ENCODE measurements at regions not wholly inside any gene's neighbourhood (a gene's known extent, or its start where the extent isn't known, plus 50 kb on each side); places are given as distances from the start of the nearest gene placed in this dataset.

DNA sequence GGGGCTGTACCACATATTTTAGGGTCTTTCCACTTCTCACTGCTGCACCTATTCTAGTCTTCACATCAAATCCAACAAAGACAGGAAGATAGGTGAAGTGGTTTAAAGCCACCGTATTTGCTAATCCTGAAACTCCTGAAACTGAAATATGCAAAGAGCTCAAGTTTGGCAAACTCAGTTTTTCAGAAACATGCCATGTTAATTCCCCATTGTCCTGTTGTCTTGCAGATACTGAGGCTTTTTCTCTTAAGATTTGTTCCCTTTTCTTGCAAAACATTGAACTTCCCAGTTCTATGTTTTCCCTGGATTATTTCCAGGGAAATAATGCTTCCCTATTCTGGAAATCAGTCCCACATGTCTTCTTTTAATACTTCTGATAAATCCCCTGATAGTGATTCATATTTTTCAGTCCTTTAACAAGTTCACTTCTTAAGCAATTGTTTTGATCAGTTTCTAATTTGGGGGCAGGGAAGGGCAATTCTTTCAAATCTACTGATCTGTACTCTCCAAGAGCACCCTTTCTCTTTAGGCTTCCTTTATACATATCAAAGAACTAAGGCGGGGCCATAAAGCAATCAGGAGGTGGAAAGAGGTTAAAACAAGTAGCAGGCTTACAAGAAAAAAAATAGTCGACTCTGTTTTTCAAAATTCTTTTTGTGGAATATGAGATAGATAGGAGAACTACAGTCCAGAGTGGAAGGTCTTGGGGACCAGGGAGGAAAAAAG is 648.5 kb downstream of the BNC2 start:
- H3K4me3 Mint-ChIP-seq (ENCODE audit: low read depth) = no peak overlapping the region
- no peak for DNase-seq (ENCODE audit: low spot score, unreplicated experiment)
- peaks cover 1% of the 10 kb centered on the region for H3K4me1 Mint-ChIP-seq (ENCODE audit: low read depth)
- H3K36me3 Mint-ChIP-seq (ENCODE audit: insufficient read depth) = no peaks in the 10 kb centered on the region
- H3K9me3 Mint-ChIP-seq (ENCODE audit: low read depth) = no peaks in the 10 kb centered on the region
- TF ChIP-seq, protein P1, sequence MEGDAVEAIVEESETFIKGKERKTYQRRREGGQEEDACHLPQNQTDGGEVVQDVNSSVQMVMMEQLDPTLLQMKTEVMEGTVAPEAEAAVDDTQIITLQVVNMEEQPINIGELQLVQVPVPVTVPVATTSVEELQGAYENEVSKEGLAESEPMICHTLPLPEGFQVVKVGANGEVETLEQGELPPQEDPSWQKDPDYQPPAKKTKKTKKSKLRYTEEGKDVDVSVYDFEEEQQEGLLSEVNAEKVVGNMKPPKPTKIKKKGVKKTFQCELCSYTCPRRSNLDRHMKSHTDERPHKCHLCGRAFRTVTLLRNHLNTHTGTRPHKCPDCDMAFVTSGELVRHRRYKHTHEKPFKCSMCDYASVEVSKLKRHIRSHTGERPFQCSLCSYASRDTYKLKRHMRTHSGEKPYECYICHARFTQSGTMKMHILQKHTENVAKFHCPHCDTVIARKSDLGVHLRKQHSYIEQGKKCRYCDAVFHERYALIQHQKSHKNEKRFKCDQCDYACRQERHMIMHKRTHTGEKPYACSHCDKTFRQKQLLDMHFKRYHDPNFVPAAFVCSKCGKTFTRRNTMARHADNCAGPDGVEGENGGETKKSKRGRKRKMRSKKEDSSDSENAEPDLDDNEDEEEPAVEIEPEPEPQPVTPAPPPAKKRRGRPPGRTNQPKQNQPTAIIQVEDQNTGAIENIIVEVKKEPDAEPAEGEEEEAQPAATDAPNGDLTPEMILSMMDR (IDR thresholded peaks at IDR 0.05; ENCODE audit: unreplicated experiment) = no peak
- peaks cover 8% of the 10 kb centered on the region for H3K27me3 Mint-ChIP-seq
- no peak overlapping the region for H3K27ac Mint-ChIP-seq

DNA sequence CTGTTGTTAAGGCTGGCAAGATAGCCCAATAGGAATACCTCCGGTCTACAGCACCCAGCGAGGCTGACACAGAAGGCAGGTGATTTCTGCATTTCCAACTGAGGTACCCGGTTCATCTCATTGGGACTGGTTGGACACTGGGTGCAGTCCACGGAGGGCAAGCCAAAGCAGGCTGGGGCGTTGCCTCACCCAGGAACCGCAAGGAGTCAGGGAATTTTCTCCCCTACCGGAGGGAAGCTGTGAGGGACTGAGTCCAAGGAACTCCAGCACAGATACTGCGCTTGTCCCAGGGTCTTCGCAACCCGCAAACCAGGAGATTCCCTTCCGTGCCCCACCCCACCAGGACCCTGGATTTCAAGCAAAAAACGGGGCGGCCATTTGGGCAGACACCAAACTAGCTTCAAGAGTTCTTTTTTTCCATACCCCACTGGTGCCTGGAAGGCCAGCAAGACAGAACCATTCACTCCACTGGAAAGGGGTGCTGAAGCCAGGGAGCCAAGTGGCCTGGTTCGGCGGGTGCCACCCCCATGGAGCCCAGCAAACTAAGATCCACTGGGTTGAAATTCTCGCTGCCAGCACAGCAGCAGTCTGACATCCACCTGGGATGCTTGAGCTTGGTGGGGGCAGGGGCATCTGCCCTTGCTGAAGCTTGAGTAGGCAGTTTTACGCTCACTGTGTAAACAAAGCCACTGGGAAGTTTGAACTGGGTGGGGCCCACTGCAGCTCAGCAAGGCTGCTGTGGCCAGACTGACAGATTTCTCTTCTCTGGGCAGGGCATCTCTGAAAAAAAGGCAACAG is 647.2 kb downstream of the BNC2 start:
- no peak for DNase-seq (ENCODE audit: low spot score, unreplicated experiment)
- H3K27me3 Mint-ChIP-seq = peaks cover 8% of the 10 kb centered on the region
- H3K9me3 Mint-ChIP-seq (ENCODE audit: low read depth) = no peaks in the 10 kb centered on the region
- no peak overlapping the region for H3K27ac Mint-ChIP-seq
- H3K36me3 Mint-ChIP-seq (ENCODE audit: insufficient read depth) = no peaks in the 10 kb centered on the region
- TF ChIP-seq, protein P1 (IDR thresholded peaks at IDR 0.05; ENCODE audit: unreplicated experiment) = no peak
- no peak overlapping the region for H3K4me3 Mint-ChIP-seq (ENCODE audit: low read depth)
- H3K4me1 Mint-ChIP-seq (ENCODE audit: low read depth) = peaks cover 1% of the 10 kb centered on the region

DNA sequence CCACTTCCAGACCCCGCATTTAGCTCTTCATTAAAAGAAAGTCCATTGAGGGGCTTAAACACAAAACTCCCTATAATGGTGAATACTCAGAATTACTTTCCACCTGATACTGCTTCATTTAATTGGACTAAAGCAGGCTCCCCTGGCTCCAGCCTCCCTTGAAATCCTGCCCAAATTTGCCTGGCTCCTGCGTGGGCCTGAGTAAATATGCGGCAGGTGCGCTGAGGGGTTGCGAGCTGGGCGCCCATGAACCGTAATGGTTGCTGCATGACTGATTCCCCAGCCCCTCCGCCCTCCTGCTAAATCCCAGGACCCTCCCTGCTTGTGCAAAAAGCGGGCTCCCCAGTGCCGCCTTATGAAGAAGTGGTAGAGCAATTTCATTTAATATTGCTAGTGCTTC is 639.7 kb downstream of the BNC2 start:
- Mint-ChIP-seq H3K9me3 (ENCODE audit: low read depth) (no peaks in the 10 kb centered on the region), H3K4me3 (ENCODE audit: low read depth) (no peak overlapping the region), H3K27ac (no peak overlapping the region), H3K4me1 (ENCODE audit: low read depth) (no peaks in the 10 kb centered on the region), H3K36me3 (ENCODE audit: insufficient read depth) (no peaks in the 10 kb centered on the region), H3K27me3 (peaks cover 6% of the 10 kb centered on the region)
- TF ChIP-seq, protein P1 (IDR thresholded peaks at IDR 0.05; ENCODE audit: unreplicated experiment) = no peak
- DNase-seq (ENCODE audit: low spot score, unreplicated experiment) = no peak

DNA sequence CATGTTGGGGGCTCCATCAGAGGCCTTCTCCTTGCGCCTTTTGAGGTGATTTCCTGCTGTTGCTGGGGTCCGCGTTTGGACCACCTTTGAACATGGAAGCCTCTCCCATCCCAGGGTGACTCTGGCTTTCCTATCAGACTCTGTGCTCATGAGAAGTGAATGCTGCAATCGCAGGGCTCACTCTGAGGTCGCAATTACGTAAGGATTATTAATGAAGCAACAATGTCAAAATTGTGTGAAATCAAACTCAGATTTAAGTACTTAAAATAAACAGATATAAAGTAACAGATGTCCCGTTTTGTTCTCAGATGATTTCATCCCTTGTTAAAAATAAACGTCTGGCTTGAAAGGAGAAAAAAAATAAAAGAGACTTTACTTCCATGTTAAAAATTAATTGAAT is 634.2 kb downstream of the BNC2 start:
- Mint-ChIP-seq H3K27ac (no peak overlapping the region), H3K9me3 (ENCODE audit: low read depth) (no peaks in the 10 kb centered on the region), H3K27me3 (peaks cover 6% of the 10 kb centered on the region), H3K4me3 (ENCODE audit: low read depth) (no peak overlapping the region), H3K4me1 (ENCODE audit: low read depth) (no peaks in the 10 kb centered on the region), H3K36me3 (ENCODE audit: insufficient read depth) (no peaks in the 10 kb centered on the region)
- TF ChIP-seq, protein P1 (IDR thresholded peaks at IDR 0.05; ENCODE audit: unreplicated experiment) = no peak
- no peak for DNase-seq (ENCODE audit: low spot score, unreplicated experiment)

DNA sequence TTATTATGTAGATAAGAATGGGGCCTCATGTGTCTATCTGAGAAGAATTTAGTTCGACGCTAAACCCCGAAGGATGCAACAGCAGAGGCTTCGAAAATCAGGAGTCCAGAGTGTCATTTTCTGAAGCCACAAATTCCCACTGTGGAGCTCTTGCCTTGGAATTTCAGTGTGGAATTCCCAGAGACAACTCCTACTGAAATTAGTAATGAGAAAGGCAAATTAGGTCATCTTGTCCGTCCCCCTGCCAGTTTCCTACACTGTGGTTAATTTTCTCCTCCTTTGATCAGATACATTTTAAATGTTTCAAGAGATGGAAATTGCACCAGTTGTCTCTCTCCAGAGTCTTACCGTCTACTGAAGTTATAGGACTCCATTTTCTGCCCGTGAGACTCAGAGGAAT is 633.6 kb downstream of the BNC2 start:
- no peaks in the 10 kb centered on the region for H3K36me3 Mint-ChIP-seq (ENCODE audit: insufficient read depth)
- peaks cover 6% of the 10 kb centered on the region for H3K27me3 Mint-ChIP-seq
- no peak for DNase-seq (ENCODE audit: low spot score, unreplicated experiment)
- TF ChIP-seq, protein P1 (IDR thresholded peaks at IDR 0.05; ENCODE audit: unreplicated experiment) = no peak
- H3K4me1 Mint-ChIP-seq (ENCODE audit: low read depth) = no peaks in the 10 kb centered on the region
- no peak overlapping the region for H3K27ac Mint-ChIP-seq
- H3K9me3 Mint-ChIP-seq (ENCODE audit: low read depth) = no peaks in the 10 kb centered on the region
- no peak overlapping the region for H3K4me3 Mint-ChIP-seq (ENCODE audit: low read depth)
